Esophagus muscularis mucosa (tissue), 4 donors: ENCODE measurements at regions not wholly inside any gene's neighbourhood (a gene's known extent, or its start where the extent isn't known, plus 50 kb on each side); places are given as distances from the start of the nearest gene placed in this dataset.
A peak's percentile ranks its signal among the peaks of the same experiment; 100 is the strongest.

Experiments
- DNase-seq: peaks from one replicate; pipeline ENCODE4 v3.0.0-alpha.2; 2017; ENCODE audit errors: extremely low spot score
- H3K27ac ChIP-seq, 4 donors: fragments of 200-600 bp; sonication (generic); replicated peaks in 1 of 4; 1 replicate in 3 of 4; 2 replicates in 1 of 4; pipeline ENCODE4 v1.5.1; 2016 to 2019; ENCODE audit warnings: mild to moderate bottlenecking in 1 of 4
- H3K27me3 ChIP-seq, 4 donors: fragments of 200-600 bp; sonication (generic); one replicate each; pipeline versions ENCODE4 v1.5.1 to v1.6.0; 2016 to 2019
- H3K36me3 ChIP-seq, 4 donors: fragments of 200-600 bp; sonication (generic); one replicate each; pipeline ENCODE4 v1.5.1; 2016 to 2019
- H3K4me1 ChIP-seq, 4 donors: fragments of 200-600 bp; sonication (generic); one replicate each; pipeline ENCODE4 v1.5.1; 2016 to 2019
- H3K4me3 ChIP-seq, 4 donors: fragments of 200-600 bp; sonication (generic); 1 replicate in 2 of 4; 2 replicates in 2 of 4; pipeline ENCODE4 v1.5.1; 2016 to 2019; ENCODE audit warnings: mild to moderate bottlenecking in 4 of 4, moderate library complexity in 1 of 4
- H3K9me3 ChIP-seq, 4 donors: fragments of 200-600 bp; sonication (generic); 1 replicate in 3 of 4; 2 replicates in 1 of 4; pipeline ENCODE4 v1.5.1; 2016 to 2019
- EP300 ChIP-seq: sonication (generic); formaldehyde crosslinking; IDR thresholded peaks from one replicate; pipeline ENCODE4 v1.6.1; 2017; ENCODE audit warnings: antibody characterized with exemption
- POLR2A ChIP-seq: fragments of 450-650 bp; IDR thresholded peaks from one replicate; pipeline ENCODE4 v1.6.1; 2017; ENCODE audit warnings: antibody characterized with exemption, moderate library complexity, mild to moderate bottlenecking, low read depth
- POLR2AphosphoS5 ChIP-seq, 2 donors: sonication (generic); formaldehyde crosslinking; IDR thresholded peaks; one replicate each; pipeline ENCODE4 v1.6.1; 2017; ENCODE audit warnings: antibody characterized with exemption in 2 of 2
- WGBS: methylation state at CpG from one replicate; pipeline ENCODE4 v1.1.5; 2018; 5-methylcytosine and 5-hydroxymethylcytosine counted together
- intact Hi-C: fragments of 100-400 bp; cut with DNase I; formaldehyde crosslinking; loops from one replicate; pipeline ENCODE4 v1.15.1; 2023
- TF ChIP-seq, protein P1 (sequence below), 3 experiments: fragments of 200-600 bp in 2 of 3; fragments of 450-650 bp in 1 of 3; sonication (generic) in 2 of 3; IDR thresholded peaks; one replicate each; pipeline ENCODE4 v1.5.1; 2017 to 2019; ENCODE audit warnings: antibody characterized with exemption in 3 of 3, mild to moderate bottlenecking in 2 of 3, moderate library complexity in 1 of 3

DNA sequence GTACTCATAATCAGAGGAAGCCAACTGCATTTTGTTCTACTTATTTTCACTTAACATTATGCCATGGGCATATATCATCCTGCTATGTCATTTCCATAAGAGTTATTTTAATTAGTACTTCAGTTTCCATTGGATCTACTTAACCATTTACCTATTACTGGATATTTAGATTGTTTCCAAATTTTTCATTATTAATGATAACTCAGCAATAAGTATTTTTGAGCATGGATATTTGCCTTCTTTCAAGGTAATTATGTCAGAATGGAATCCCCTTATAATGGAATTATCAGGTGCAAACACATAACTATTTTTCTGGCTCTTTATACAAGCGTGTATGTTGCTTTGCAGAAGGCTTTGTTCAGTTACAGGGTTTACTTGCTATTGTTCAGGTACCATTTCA, 126.6 kb downstream of the RDH14 start:
- peaks cover 0 to 48% (median 45%) of the 10 kb centered on the region in 4 donors for H3K4me1 ChIP-seq
- no peak for TF ChIP-seq POLR2A
- TF ChIP-seq EP300: no peak
- TF ChIP-seq, protein P1, sequence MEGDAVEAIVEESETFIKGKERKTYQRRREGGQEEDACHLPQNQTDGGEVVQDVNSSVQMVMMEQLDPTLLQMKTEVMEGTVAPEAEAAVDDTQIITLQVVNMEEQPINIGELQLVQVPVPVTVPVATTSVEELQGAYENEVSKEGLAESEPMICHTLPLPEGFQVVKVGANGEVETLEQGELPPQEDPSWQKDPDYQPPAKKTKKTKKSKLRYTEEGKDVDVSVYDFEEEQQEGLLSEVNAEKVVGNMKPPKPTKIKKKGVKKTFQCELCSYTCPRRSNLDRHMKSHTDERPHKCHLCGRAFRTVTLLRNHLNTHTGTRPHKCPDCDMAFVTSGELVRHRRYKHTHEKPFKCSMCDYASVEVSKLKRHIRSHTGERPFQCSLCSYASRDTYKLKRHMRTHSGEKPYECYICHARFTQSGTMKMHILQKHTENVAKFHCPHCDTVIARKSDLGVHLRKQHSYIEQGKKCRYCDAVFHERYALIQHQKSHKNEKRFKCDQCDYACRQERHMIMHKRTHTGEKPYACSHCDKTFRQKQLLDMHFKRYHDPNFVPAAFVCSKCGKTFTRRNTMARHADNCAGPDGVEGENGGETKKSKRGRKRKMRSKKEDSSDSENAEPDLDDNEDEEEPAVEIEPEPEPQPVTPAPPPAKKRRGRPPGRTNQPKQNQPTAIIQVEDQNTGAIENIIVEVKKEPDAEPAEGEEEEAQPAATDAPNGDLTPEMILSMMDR (IDR thresholded peaks at IDR 0.05): no peak
- no peak for TF ChIP-seq POLR2AphosphoS5 (IDR thresholded peaks at IDR 0.05)
- no peaks in the 10 kb centered on the region for H3K27me3 ChIP-seq
- H3K4me3 ChIP-seq: no peak overlapping the region
- no peak for DNase-seq
- intact Hi-C loops: loop anchor here (5.0 to 10.0 kb wide), 2 partner anchors 311 to 928 kb away; no protein-coding TSS in a partner anchor
- H3K9me3 ChIP-seq: no peaks in the 10 kb centered on the region
- peak overlapping the region; percentile 67 to 78 (median 76) for H3K27ac ChIP-seq
- WGBS: 90% methylated on average over 1 of the region's 1 CpG
- no peaks in the 10 kb centered on the region for H3K36me3 ChIP-seq

DNA sequence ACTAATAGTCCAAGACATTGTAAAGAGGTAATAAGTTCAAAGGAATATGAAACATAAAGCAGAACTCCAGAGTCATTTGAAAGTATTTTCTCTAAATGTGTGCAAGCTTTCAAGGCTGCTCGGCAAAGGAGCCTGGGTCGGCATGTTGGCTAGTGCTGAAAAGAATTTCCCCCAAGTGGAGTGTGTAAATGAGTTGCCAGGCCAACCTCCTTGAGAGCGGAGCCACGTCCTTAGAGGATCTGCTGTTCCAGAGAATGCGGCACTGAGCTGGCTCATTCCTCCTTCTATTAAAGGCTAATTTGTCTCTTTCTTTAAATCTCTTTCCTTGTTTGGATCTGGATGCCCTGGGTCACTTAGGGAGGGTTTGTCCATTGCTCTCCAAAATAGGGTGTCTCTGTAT, 127.5 kb downstream of the RDH14 start:
- Histone ChIP-seq H3K4me3 (no peak overlapping the region), H3K4me1 (peaks cover 0 to 48% (median 45%) of the 10 kb centered on the region in 4 donors), H3K27ac (peak overlapping the region; percentile 67 to 78 (median 76)), H3K36me3 (no peaks in the 10 kb centered on the region), H3K27me3 (no peaks in the 10 kb centered on the region), H3K9me3 (no peaks in the 10 kb centered on the region)
- intact Hi-C loops: loop anchor here (5.0 to 10.0 kb wide), 2 partner anchors 312 to 929 kb away; no protein-coding TSS in a partner anchor
- TF ChIP-seq POLR2AphosphoS5 (IDR thresholded peaks at IDR 0.05) (peak; percentile 49 to 75), EP300 (no peak), POLR2A (no peak)
- TF ChIP-seq, protein P1 (IDR thresholded peaks at IDR 0.05): no peak
- WGBS: 29% methylated on average over 5 of the region's 5 CpGs
- DNase-seq: no peak

DNA sequence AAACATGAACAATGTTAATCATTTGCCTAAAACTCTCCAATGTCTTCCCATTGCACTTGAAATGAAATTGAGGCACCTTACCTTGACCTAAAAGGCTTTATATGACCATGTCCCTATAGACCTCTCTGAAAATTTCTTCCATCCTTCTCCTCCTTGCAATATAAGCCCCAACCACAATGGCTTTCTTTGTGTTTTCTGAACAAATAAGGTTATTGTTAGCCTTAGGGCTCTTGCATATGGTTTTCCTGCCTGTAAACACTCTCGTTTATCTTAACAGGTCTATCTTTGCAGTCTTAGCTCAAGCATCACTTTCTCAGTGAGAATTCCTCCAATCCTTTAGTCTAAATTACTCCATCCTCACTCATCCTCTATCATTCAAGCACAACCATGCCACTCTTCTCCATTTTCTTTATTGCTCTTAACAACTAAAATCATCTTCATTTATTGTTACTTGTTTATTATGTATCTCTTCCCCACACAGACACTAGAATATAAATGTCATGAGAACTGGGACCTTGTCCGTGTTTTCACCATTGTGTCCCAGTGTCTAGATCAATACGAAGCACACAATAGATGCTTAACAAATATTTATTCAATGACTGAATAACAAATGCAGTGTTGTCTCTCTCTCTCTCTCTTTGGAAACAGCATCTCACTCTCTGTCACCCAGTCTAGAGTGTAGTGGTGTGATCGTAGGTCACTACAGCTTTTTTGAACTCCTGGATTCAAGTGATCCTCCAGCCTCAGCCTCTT, 129.3 kb downstream of the RDH14 start:
- 87% methylated on average over 4 of the region's 4 CpGs for WGBS
- no peak for DNase-seq
- TF ChIP-seq, protein P1 (IDR thresholded peaks at IDR 0.05): no peak
- TF ChIP-seq EP300 (no peak), POLR2AphosphoS5 (IDR thresholded peaks at IDR 0.05) (no peak), POLR2A (no peak)
- no peaks in the 10 kb centered on the region for H3K27me3 ChIP-seq
- peak overlapping the region in 2 of 4 donors; percentile 75 to 78 for H3K27ac ChIP-seq
- intact Hi-C loops: loop anchor here (5.0 to 10.0 kb wide), 2 partner anchors 314 to 931 kb away; no protein-coding TSS in a partner anchor
- no peaks in the 10 kb centered on the region for H3K36me3 ChIP-seq
- no peaks in the 10 kb centered on the region for H3K9me3 ChIP-seq
- H3K4me1 ChIP-seq: peaks cover 0 to 39% (median 38%) of the 10 kb centered on the region in 4 donors
- H3K4me3 ChIP-seq: no peak overlapping the region

DNA sequence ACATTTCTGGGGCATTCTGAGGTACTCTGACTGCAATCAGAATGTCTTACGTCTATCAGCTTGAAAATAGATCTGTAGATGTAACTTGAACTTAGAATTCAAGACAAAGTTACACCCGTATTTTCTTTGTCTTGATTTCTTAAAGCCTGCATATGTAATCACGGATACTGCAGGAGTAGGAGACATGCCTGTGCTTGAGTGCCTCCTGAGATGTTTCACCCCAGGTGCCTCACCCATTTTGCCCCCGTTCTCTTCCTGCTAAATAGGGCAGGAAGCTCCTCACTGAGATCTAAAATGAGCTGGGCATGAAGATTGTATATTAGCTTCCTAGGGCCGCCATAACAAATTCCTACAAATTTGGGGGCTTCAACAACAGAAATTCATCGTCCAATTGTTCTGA, 131.9 kb downstream of the RDH14 start:
- H3K27me3 ChIP-seq: no peaks in the 10 kb centered on the region
- H3K4me1 ChIP-seq: peaks cover 0 to 32% (median 30%) of the 10 kb centered on the region in 4 donors
- H3K9me3 ChIP-seq: no peaks in the 10 kb centered on the region
- TF ChIP-seq EP300 (no peak), POLR2A (no peak), POLR2AphosphoS5 (IDR thresholded peaks at IDR 0.05) (no peak)
- TF ChIP-seq, protein P1 (IDR thresholded peaks at IDR 0.05): no peak
- WGBS: 76% methylated on average over 6 of the region's 6 CpGs
- intact Hi-C loops: no loop called here
- no peak for DNase-seq
- H3K4me3 ChIP-seq: no peak overlapping the region
- no peaks in the 10 kb centered on the region for H3K36me3 ChIP-seq
- no peak overlapping the region for H3K27ac ChIP-seq
